Limb (tissue), 2 donors: ENCODE measurements at regions not wholly inside any gene's neighbourhood (a gene's known extent, or its start where the extent isn't known, plus 50 kb on each side); places are given as distances from the start of the nearest gene placed in this dataset.

Experiments
- DNase-seq, 2 donors: peaks; one replicate each; pipeline ENCODE4 v3.0.0-alpha.2; 2016; ENCODE audit errors: extremely low spot score in 2 of 2

DNA sequence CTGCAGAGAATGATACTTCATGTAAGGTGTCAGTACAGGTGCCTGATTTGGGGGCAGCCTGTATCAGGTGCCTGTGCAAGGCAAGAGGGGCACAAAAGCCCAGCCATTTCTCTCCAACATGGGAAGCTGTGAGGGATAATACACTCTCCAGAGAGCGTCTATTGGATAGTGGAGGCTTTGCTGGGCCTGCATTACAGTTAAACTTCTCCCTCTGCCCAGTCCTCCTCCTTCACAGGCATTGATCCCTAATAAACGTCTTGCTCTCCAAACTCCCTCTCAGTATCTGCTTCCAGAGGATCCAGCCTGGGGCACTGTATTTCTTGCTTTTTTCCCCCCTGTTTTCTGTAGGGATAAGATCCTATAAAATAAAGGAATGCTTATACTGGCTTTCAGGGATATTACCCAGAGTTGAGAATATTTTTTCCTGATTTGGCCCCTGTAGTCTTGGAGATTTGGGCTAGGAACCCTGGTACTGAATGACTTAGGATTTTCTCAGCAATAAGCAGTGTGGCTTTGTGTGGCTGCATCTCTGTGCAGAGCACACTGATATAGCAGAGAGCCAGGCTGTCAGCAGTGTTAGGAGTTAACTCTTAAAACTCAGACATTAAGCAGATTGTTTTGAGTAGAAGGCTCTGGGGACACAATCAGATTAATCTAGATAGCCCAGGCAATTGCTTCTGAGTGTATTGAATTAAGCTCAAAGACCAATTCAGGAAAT, 330.6 kb downstream of the CYRIA start:
- DNase-seq, result no peak

DNA sequence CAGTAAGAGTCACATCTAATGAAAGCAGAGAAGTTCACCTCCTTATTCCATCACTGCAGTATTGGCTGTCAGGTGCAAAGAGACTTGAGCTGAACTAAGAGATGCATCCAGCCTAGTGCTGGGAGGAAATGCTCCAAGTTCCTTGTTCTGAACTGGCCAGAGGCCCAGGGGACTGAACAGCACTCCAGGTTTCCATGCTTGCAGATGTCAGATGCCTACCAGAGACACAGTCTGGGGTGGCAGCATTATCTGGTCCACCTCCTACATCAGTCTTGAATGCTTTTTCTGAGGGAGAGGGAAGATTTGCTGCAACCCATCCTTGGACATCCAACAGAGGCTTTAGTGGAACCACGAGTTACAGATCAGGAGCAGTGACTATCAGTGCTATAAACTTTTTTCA, 331.3 kb downstream of the CYRIA start:
- no peak for DNase-seq

DNA sequence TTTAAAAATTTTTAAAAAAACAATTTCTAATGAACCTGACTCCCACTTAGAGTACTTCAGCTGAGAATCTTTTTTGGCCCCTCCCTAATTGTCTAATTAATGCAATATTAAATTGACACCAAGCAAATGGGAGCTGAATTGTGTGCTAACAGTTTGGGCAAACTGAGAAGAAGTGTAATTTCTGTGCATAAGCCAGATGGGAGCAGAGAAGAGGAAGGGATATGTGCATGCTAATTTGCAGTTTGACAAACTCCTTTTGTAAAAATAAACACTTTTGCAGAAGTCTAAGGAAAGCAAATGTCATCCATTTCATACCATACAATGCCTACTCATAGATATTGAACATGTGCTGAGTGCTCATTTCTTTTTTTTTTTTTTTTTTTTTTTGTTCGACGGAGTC, 332.0 kb downstream of the CYRIA start:
- no peak for DNase-seq

DNA sequence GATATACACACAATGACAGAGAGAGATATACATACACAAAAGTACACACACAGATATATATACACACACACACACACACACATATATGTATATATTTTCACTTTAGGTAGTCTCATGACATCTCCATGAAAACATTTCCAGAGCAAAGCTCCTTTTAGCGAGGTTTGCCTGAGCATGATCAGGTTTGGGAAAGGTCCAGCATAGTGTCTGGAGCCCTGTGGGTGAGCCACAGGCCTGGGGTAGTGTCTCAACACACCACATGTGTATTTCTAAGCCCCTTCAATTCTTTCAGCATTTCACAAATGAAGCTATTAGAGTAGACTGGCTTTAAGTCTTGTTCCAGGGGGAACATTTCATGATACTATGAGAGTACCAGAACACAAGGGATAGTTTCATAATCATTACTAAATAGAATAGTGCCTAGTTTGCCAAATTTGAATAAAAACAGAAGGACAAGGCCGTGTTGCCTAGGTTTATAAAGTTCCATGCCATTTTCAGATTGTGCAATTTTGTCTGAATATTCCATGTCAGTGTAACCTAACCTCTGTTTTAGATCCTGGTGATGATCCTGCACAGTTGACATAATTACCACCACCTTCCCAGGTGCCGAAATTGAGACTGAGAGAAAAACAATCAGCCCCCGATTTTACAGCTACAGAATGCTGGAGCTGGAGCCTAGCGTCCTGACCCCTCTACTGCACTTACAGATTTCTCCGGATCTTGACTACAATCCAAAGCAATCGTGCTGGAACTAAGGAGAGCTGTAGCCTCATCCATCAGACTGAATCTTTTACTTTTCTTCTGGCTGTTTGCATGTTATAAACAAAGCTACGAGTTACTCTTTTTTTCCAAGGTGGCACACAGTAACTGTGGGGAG, 332.7 kb downstream of the CYRIA start:
- peak in 1 of 2 donors; percentile 14 for DNase-seq

DNA sequence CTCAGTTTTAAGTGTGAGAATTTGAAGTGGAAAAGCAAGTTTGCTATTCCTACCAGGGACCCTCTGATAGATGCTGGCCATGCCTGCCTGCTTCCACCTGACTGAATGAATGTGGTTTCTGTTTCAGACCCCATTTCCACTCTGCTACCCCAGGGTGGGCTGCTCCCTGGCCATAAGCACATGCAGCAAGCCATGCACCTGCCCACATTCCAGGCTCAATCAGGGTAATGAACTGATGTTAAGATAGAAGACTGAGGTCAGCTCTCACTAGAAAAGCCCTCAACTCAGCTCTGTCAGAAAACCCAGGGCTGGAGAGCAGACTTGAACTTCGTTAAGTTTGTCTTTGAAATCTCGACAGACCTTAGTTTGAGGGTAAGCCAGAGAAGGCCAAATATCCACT, 333.9 kb downstream of the CYRIA start:
- DNase-seq, result no peak

- DNase-seq, result no peak
Observed at GRCh38 chr2:16330982-16331381, 334.7 kb downstream of the CYRIA start.

- peak; percentile 21 to 65 for DNase-seq
Observed at GRCh38 chr2:16330571-16330970, 335.1 kb downstream of the CYRIA start.

- DNase-seq, result peak in 1 of 2 donors; percentile 17
Observed at GRCh38 chr2:16330012-16330411, 335.6 kb downstream of the CYRIA start.

DNA sequence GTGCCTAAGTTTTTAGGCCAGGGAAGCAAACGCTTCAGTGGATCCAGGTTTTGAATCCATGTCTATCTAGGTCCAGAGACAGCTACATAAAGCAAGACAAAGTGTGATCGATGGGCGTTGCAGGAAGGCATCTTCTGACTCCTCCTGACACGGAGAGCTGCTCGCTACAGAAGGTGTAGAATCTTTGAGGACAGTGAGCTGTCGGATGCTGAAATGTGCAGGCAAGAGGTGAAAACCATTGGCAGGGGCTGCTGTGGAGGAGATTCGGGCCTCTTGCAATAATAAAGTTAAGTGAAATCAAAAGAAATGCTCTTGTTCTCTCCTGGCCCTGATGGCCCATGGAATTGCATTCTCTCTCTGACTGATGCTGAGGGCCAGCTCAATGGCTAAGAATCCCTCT, 336.2 kb downstream of the CYRIA start:
- DNase-seq, result no peak

GRCh38 chr2:16328521-16329190, 337.0 kb downstream of the CYRIA start:
- no peak for DNase-seq

GRCh38 chr2:16327326-16327725, 338.3 kb downstream of the CYRIA start:
- DNase-seq, result no peak

- no peak for DNase-seq
Observed at GRCh38 chr2:16326711-16327300, 338.8 kb downstream of the CYRIA start.

DNA sequence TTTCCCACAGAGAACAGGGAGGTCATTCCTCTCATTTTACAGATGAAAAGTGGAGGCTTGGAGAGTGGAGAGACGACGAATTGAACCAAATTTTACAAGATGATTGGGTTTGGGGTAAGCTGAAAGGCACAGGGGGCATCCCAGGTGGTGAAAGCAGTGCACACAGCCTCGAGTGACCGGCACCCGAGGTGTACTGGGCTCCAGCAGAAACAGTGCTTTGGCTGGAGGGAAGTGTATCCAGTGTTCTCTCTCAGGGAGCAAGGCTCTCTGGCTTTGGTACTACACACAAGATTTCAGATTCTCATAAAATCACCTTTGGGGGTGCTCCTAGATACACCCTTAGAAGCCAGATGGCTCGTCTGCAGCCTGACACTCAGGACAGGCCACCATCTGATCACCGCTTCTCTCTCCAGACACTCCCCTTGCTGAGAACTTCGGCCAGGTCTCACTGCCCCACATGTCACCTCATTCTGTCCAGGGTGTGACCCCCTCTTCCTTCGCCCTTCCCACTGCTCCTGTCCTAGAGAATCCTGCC, 339.6 kb downstream of the CYRIA start:
- no peak for DNase-seq

DNA sequence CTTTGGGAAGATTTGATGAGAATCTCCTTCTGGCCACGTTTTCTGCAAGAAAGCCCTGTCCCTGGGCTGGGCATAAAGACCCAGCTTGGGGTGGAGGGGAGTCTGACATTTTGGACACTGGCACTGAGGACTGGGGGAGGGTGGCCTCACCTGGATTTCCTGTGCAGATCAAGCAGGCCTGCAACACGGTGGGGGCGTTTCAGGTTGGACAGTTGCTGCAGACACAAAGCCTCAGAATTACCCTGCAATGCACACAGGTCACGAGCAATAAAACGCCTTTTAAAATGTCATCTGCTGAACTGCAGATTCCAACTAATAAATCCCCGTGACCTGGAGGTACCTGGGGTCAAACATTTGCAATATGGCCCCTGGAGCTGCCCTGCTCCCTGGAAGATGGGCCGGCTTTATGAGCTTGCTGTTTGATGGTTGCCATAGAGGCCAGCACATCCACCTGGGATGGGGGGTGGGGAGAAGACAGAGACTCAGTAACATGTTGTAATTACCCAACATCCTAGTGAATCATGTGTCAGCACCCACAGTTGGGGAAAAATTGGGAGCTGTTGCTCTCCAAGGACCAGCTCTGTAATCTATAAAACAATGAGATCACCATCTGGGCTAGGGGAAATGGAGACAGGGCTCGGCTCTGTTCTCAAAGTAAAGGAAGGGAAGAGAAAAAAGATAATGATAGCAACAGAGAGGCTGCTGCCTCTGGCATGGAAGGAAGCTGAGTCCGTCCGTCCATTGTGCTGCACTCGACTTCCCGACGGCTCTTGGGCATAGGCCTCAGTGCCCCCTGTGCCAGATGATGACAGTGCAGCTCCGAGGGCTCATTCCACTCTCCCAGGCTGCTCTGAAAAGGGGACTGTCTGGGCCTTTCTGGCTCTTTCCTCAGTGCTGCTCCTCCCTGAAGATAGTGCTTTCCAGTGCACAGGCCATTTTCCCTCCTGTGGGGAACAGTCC, 340.3 kb downstream of the CYRIA start:
- no peak for DNase-seq

- no peak for DNase-seq
Observed at GRCh38 chr2:16324544-16324937, 341.1 kb downstream of the CYRIA start.

GRCh38 chr2:16323551-16324543, 341.8 kb downstream of the CYRIA start:
- DNase-seq, result no peak

- no peak for DNase-seq
Observed at GRCh38 chr2:16323126-16323520, 342.5 kb downstream of the CYRIA start.

DNA sequence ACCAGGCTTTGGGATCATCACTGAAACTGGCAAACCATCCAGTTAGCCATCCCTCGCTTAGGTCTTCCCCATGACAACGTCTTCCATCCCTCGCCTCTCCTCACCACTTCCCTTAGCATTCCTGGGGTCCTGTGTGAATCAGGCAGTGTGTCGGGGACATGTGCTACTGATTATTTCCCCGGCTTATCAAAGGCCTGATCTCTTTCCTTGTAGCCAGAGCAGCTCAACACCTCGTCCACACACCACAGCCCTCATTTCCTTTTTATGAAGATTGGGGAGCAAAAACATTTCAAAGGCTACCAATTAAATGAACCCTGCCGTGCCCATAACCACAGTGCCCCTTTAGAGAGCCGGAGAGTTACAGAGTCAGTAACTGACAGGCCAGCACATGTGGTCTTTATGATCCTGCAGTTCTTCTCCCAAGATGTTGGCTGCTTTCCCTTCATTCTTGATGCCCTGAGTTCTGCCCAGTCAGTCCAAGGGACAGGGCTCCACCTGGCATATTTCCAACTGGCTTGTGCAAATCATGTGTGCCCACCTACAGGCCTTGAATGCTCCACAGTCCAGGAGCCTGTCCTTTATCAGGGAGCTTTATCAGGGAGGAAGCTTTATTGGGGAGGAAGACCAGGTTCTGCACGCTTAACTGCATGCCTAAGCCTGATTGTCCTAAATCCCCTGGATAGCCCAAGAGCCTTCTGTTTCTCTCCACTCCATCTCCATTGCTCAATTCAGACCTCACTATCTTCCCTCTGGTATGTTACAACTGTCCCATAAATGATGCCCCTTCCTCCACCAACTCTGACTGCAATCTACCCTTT, 343.1 kb downstream of the CYRIA start:
- DNase-seq, result no peak
